Neural progenitor cell (in vitro differentiated cells): ENCODE measurements at regions not wholly inside any gene's neighbourhood (a gene's known extent, or its start where the extent isn't known, plus 50 kb on each side); places are given as distances from the start of the nearest gene placed in this dataset.

Experiments used
- DNase-seq: peaks from one replicate; pipeline ENCODE4 v3.0.0-alpha.2; 2016; ENCODE audit warnings: low spot score
- H2AFZ ChIP-seq: fragments of 200-600 bp; sonication (generic); replicated peaks from 2 replicates; pipeline ENCODE4 v1.6.1; 2016; ENCODE audit warnings: antibody characterized with exemption
- H3F3A ChIP-seq: fragments of 200-600 bp; sonication (generic); 2 replicates; pipeline ENCODE4 v1.6.1; 2016; ENCODE audit warnings: antibody characterized with exemption, low read depth
- H3K27ac ChIP-seq: fragments of 200-600 bp; sonication (generic); 2 replicates; pipeline ENCODE4 v1.5.1; 2016; ENCODE audit warnings: mild to moderate bottlenecking
- H3K27me3 ChIP-seq: fragments of 200-600 bp; sonication (generic); 2 replicates; pipeline ENCODE4 v1.6.1; 2016; ENCODE audit warnings: mild to moderate bottlenecking, moderate library complexity
- H3K36me3 ChIP-seq: fragments of 200-600 bp; sonication (generic); 2 replicates; pipeline ENCODE4 v1.5.1; 2016
- H3K4me1 ChIP-seq: fragments of 200-600 bp; sonication (generic); 2 replicates; pipeline ENCODE4 v1.6.1; 2016; ENCODE audit warnings: mixed run types
- H3K4me2 ChIP-seq: fragments of 200-600 bp; sonication (generic); 2 replicates; pipeline ENCODE4 v1.6.1; 2016
- H3K4me3 ChIP-seq: fragments of 200-600 bp; sonication (generic); 2 replicates; pipeline ENCODE4 v1.5.1; 2016
- H3K79me2 ChIP-seq: fragments of 200-600 bp; sonication (generic); 2 replicates; pipeline ENCODE4 v1.6.1; 2016; ENCODE audit warnings: low read depth
- H3K9ac ChIP-seq: fragments of 200-600 bp; sonication (generic); 2 replicates; pipeline ENCODE4 v1.6.1; 2016
- H3K9me3 ChIP-seq: fragments of 200-600 bp; sonication (generic); 2 replicates; pipeline ENCODE4 v1.5.1; 2016; ENCODE audit warnings: low read depth
- H4K20me1 ChIP-seq: fragments of 200-600 bp; sonication (generic); 2 replicates; pipeline ENCODE4 v1.6.1; 2016; ENCODE audit warnings: low read depth
- H3K27ac Mint-ChIP-seq: 3 replicates; pipeline ENCODE4 v1.8.0; 2021; ENCODE audit warnings: mixed read lengths
- H3K27me3 Mint-ChIP-seq: 2 replicates; pipeline ENCODE4 v1.8.0; 2022; ENCODE audit warnings: low read depth, mild to moderate bottlenecking, inconsistent platforms, moderate library complexity, mixed read lengths; ENCODE audit not compliant: insufficient read depth
- H3K36me3 Mint-ChIP-seq: 3 replicates; pipeline ENCODE4 v1.8.0; 2021; ENCODE audit warnings: mixed read lengths
- H3K4me1 Mint-ChIP-seq: 3 replicates; pipeline ENCODE4 v1.8.0; 2021; ENCODE audit warnings: mixed read lengths
- H3K4me3 Mint-ChIP-seq: 3 replicates; pipeline ENCODE4 v1.8.0; 2021; ENCODE audit warnings: mild to moderate bottlenecking, moderate library complexity, mixed read lengths
- H3K9me3 Mint-ChIP-seq: 3 replicates; pipeline ENCODE4 v1.8.0; 2020; ENCODE audit warnings: mixed read lengths
- CTCF ChIP-seq: fragments of 200-600 bp; sonication (generic); IDR thresholded peaks from 2 replicates; pipeline ENCODE4 v1.5.1; 2017; ENCODE audit warnings: antibody characterized with exemption, mild to moderate bottlenecking
- EZH2 ChIP-seq: fragments of 200-600 bp; sonication (generic); IDR thresholded peaks from 2 replicates; pipeline ENCODE4 v1.6.1; 2017; ENCODE audit warnings: antibody characterized with exemption, mild to moderate bottlenecking, moderate library complexity
- EZH2phosphoT487 ChIP-seq: fragments of 200-600 bp; sonication (generic); IDR thresholded peaks from 2 replicates; pipeline ENCODE4 v1.6.1; 2017; ENCODE audit warnings: antibody characterized with exemption

GRCh38 chr4:111864066-111864465, 281.2 kb upstream of the FAM241A start:
- DNase-seq: no peak
- TF ChIP-seq EZH2phosphoT487 (no peak), EZH2 (no peak), CTCF (no peak)
- no peak overlapping the region for H3K27ac Mint-ChIP-seq
- no peak overlapping the region for H3K9ac ChIP-seq
- H3K27me3 ChIP-seq: no peaks in the 10 kb centered on the region
- no peak overlapping the region for H2AFZ ChIP-seq
- H3F3A ChIP-seq: no peaks in the 10 kb centered on the region
- no peak overlapping the region for H3K4me2 ChIP-seq
- H3K27me3 Mint-ChIP-seq: no peaks in the 10 kb centered on the region
- no peaks in the 10 kb centered on the region for H3K4me1 ChIP-seq
- no peaks in the 10 kb centered on the region for H3K79me2 ChIP-seq
- no peaks in the 10 kb centered on the region for H3K36me3 Mint-ChIP-seq
- no peak overlapping the region for H3K27ac ChIP-seq
- no peak overlapping the region for H3K4me3 ChIP-seq
- no peak overlapping the region for H3K4me3 Mint-ChIP-seq
- H3K4me1 Mint-ChIP-seq: no peaks in the 10 kb centered on the region
- H3K9me3 ChIP-seq: no peaks in the 10 kb centered on the region
- H4K20me1 ChIP-seq: no peaks in the 10 kb centered on the region
- H3K36me3 ChIP-seq: no peaks in the 10 kb centered on the region
- peaks cover 7% of the 10 kb centered on the region for H3K9me3 Mint-ChIP-seq

- Histone ChIP-seq H3F3A (no peaks in the 10 kb centered on the region), H3K27me3 (no peaks in the 10 kb centered on the region), H3K4me1 (peaks cover 7% of the 10 kb centered on the region), H3K79me2 (no peaks in the 10 kb centered on the region), H3K36me3 (no peaks in the 10 kb centered on the region), H3K9me3 (no peaks in the 10 kb centered on the region), H2AFZ (no peak overlapping the region), H3K4me3 (no peak overlapping the region), H4K20me1 (no peaks in the 10 kb centered on the region), H3K9ac (no peak overlapping the region), H3K27ac (no peak overlapping the region), H3K4me2 (no peak overlapping the region)
- peaks cover 7% of the 10 kb centered on the region for H3K9me3 Mint-ChIP-seq
- DNase-seq: no peak
- H3K27ac Mint-ChIP-seq: no peak overlapping the region
- no peak for TF ChIP-seq EZH2
- no peak for TF ChIP-seq EZH2phosphoT487
- no peak for TF ChIP-seq CTCF
- no peaks in the 10 kb centered on the region for H3K27me3 Mint-ChIP-seq
- no peaks in the 10 kb centered on the region for H3K36me3 Mint-ChIP-seq
- no peaks in the 10 kb centered on the region for H3K4me1 Mint-ChIP-seq
- H3K4me3 Mint-ChIP-seq: no peak overlapping the region
These were observed 275.9 kb upstream of the FAM241A start for GRCh38 chr4:111869339-111869738.

GRCh38 chr4:111871802-111872201, 273.5 kb upstream of the FAM241A start:
- Histone ChIP-seq H3K9me3 (no peaks in the 10 kb centered on the region), H4K20me1 (no peaks in the 10 kb centered on the region), H3K4me1 (peaks cover 7% of the 10 kb centered on the region), H2AFZ (no peak overlapping the region), H3K27me3 (no peaks in the 10 kb centered on the region), H3K9ac (no peak overlapping the region), H3K4me2 (no peak overlapping the region), H3K36me3 (no peaks in the 10 kb centered on the region), H3K27ac (no peak overlapping the region), H3K79me2 (no peaks in the 10 kb centered on the region), H3F3A (no peaks in the 10 kb centered on the region), H3K4me3 (no peak overlapping the region)
- no peaks in the 10 kb centered on the region for H3K4me1 Mint-ChIP-seq
- no peak for TF ChIP-seq CTCF
- no peak for TF ChIP-seq EZH2
- no peak for TF ChIP-seq EZH2phosphoT487
- no peaks in the 10 kb centered on the region for H3K36me3 Mint-ChIP-seq
- peak overlapping the region; percentile 64 for H3K27ac Mint-ChIP-seq
- DNase-seq: no peak
- H3K27me3 Mint-ChIP-seq: no peaks in the 10 kb centered on the region
- peaks cover 5% of the 10 kb centered on the region for H3K9me3 Mint-ChIP-seq
- H3K4me3 Mint-ChIP-seq: no peak overlapping the region

GRCh38 chr4:111873801-111874200, 271.5 kb upstream of the FAM241A start:
- no peaks in the 10 kb centered on the region for H3K79me2 ChIP-seq
- no peak overlapping the region for H2AFZ ChIP-seq
- no peaks in the 10 kb centered on the region for H3K9me3 ChIP-seq
- no peaks in the 10 kb centered on the region for H3K36me3 ChIP-seq
- H3K27me3 ChIP-seq: no peaks in the 10 kb centered on the region
- H3K27me3 Mint-ChIP-seq: no peaks in the 10 kb centered on the region
- no peak overlapping the region for H3K4me3 Mint-ChIP-seq
- no peaks in the 10 kb centered on the region for H4K20me1 ChIP-seq
- H3K4me1 ChIP-seq: peaks cover 7% of the 10 kb centered on the region
- H3K4me1 Mint-ChIP-seq: no peaks in the 10 kb centered on the region
- H3F3A ChIP-seq: no peaks in the 10 kb centered on the region
- H3K36me3 Mint-ChIP-seq: no peaks in the 10 kb centered on the region
- H3K9ac ChIP-seq: no peak overlapping the region
- H3K4me2 ChIP-seq: no peak overlapping the region
- H3K27ac ChIP-seq: no peak overlapping the region
- H3K27ac Mint-ChIP-seq: no peak overlapping the region
- no peak for DNase-seq
- TF ChIP-seq EZH2phosphoT487 (no peak), CTCF (no peak), EZH2 (no peak)
- no peak overlapping the region for H3K4me3 ChIP-seq
- no peaks in the 10 kb centered on the region for H3K9me3 Mint-ChIP-seq
